ENCODE measurements at regions not wholly inside any gene's neighbourhood (a gene's known extent, or its start where the extent isn't known, plus 50 kb on each side); places are given as distances from the start of the nearest gene placed in this dataset.

- H3K4me1 ChIP-seq (ENCODE audit: control insufficient read depth, insufficient read depth, low read length): no peaks in the 10 kb centered on the region
- no peaks in the 10 kb centered on the region for H3K9me3 ChIP-seq (ENCODE audit: control insufficient read depth, insufficient read depth, low read length)
- H3K36me3 ChIP-seq (ENCODE audit: control insufficient read depth, insufficient read depth, low read length): no peaks in the 10 kb centered on the region
- peak in 1 of 6 donors; percentile 19 for DNase-seq (ENCODE audit: low read depth in 4 of 6, low spot score in 6 of 6)
- no peak overlapping the region for H3K4me3 ChIP-seq (ENCODE audit: low read depth, low read length)
- no peak overlapping the region for H3K27ac ChIP-seq (ENCODE audit: low read depth, low read length)
- no peaks in the 10 kb centered on the region for H3K27me3 ChIP-seq (ENCODE audit: control insufficient read depth, insufficient read depth, low read length)
- WGBS (ENCODE audit: insufficient coverage): no CpG with 5 or more reads among the region's 8 CpGs
Observed at GRCh38 chr7:41538810-41539724, 163.8 kb downstream of the INHBA start.

- no peaks in the 10 kb centered on the region for H3K9me3 ChIP-seq (ENCODE audit: control insufficient read depth, insufficient read depth, low read length)
- no peaks in the 10 kb centered on the region for H3K27me3 ChIP-seq (ENCODE audit: control insufficient read depth, insufficient read depth, low read length)
- H3K27ac ChIP-seq (ENCODE audit: low read depth, low read length): no peak overlapping the region
- no peaks in the 10 kb centered on the region for H3K36me3 ChIP-seq (ENCODE audit: control insufficient read depth, insufficient read depth, low read length)
- no peak overlapping the region for H3K4me3 ChIP-seq (ENCODE audit: low read depth, low read length)
- WGBS (ENCODE audit: insufficient coverage): 64% methylated on average over 8 of the region's 9 CpGs
- no peaks in the 10 kb centered on the region for H3K4me1 ChIP-seq (ENCODE audit: control insufficient read depth, insufficient read depth, low read length)
- peak in 1 of 6 donors; percentile 78 for DNase-seq (ENCODE audit: low read depth in 4 of 6, low spot score in 6 of 6)
Observed at GRCh38 chr7:41536873-41537665, 165.8 kb downstream of the INHBA start.

GRCh38 chr7:41536122-41536872 is 166.6 kb downstream of the INHBA start:
- Histone ChIP-seq H3K9me3 (ENCODE audit: control insufficient read depth, insufficient read depth, low read length) (no peaks in the 10 kb centered on the region), H3K27me3 (ENCODE audit: control insufficient read depth, insufficient read depth, low read length) (no peaks in the 10 kb centered on the region), H3K4me1 (ENCODE audit: control insufficient read depth, insufficient read depth, low read length) (no peaks in the 10 kb centered on the region), H3K36me3 (ENCODE audit: control insufficient read depth, insufficient read depth, low read length) (no peaks in the 10 kb centered on the region), H3K4me3 (ENCODE audit: low read depth, low read length) (no peak overlapping the region), H3K27ac (ENCODE audit: low read depth, low read length) (no peak overlapping the region)
- no peak for DNase-seq (ENCODE audit: low read depth in 4 of 6, low spot score in 6 of 6)
- WGBS (ENCODE audit: insufficient coverage): 92% methylated on average over 3 of the region's 3 CpGs

- Histone ChIP-seq H3K36me3 (ENCODE audit: control insufficient read depth, insufficient read depth, low read length) (no peaks in the 10 kb centered on the region), H3K27ac (ENCODE audit: low read depth, low read length) (no peak overlapping the region), H3K27me3 (ENCODE audit: control insufficient read depth, insufficient read depth, low read length) (no peaks in the 10 kb centered on the region), H3K4me3 (ENCODE audit: low read depth, low read length) (no peak overlapping the region), H3K9me3 (ENCODE audit: control insufficient read depth, insufficient read depth, low read length) (no peaks in the 10 kb centered on the region), H3K4me1 (ENCODE audit: control insufficient read depth, insufficient read depth, low read length) (no peaks in the 10 kb centered on the region)
- WGBS (ENCODE audit: insufficient coverage): 70% methylated on average over 2 of the region's 6 CpGs
- no peak for DNase-seq (ENCODE audit: low read depth in 4 of 6, low spot score in 6 of 6)
Observed at GRCh38 chr7:41529831-41530230, 173.1 kb downstream of the INHBA start.

GRCh38 chr7:41524876-41525275 is 178.0 kb downstream of the INHBA start:
- WGBS (ENCODE audit: insufficient coverage): 100% methylated on average over 1 of the region's 4 CpGs

GRCh38 chr7:41520445-41520844 is 182.4 kb downstream of the INHBA start:
- Histone ChIP-seq H3K9me3 (ENCODE audit: control insufficient read depth, insufficient read depth, low read length) (no peaks in the 10 kb centered on the region), H3K27me3 (ENCODE audit: control insufficient read depth, insufficient read depth, low read length) (no peaks in the 10 kb centered on the region), H3K27ac (ENCODE audit: low read depth, low read length) (no peak overlapping the region), H3K4me1 (ENCODE audit: control insufficient read depth, insufficient read depth, low read length) (no peaks in the 10 kb centered on the region), H3K36me3 (ENCODE audit: control insufficient read depth, insufficient read depth, low read length) (no peaks in the 10 kb centered on the region), H3K4me3 (ENCODE audit: low read depth, low read length) (no peak overlapping the region)
- 95% methylated on average over 6 of the region's 7 CpGs for WGBS (ENCODE audit: insufficient coverage)
- no peak for DNase-seq (ENCODE audit: low read depth in 4 of 6, low spot score in 6 of 6)

More at GRCh38 chr7:41524876-41525275, 178.0 kb downstream of the INHBA start:
- no peaks in the 10 kb centered on the region for H3K4me1 ChIP-seq (ENCODE audit: control insufficient read depth, insufficient read depth, low read length)
- no peaks in the 10 kb centered on the region for H3K9me3 ChIP-seq (ENCODE audit: control insufficient read depth, insufficient read depth, low read length)
- DNase-seq (ENCODE audit: low read depth in 4 of 6, low spot score in 6 of 6): no peak
- no peak overlapping the region for H3K27ac ChIP-seq (ENCODE audit: low read depth, low read length)
- no peak overlapping the region for H3K4me3 ChIP-seq (ENCODE audit: low read depth, low read length)
- no peaks in the 10 kb centered on the region for H3K27me3 ChIP-seq (ENCODE audit: control insufficient read depth, insufficient read depth, low read length)
- H3K36me3 ChIP-seq (ENCODE audit: control insufficient read depth, insufficient read depth, low read length): no peaks in the 10 kb centered on the region

GRCh38 chr7:41517771-41518170 is 185.1 kb downstream of the INHBA start:
- H3K36me3 ChIP-seq (ENCODE audit: control insufficient read depth, insufficient read depth, low read length): no peaks in the 10 kb centered on the region
- no peak for DNase-seq (ENCODE audit: low read depth in 4 of 6, low spot score in 6 of 6)
- no peaks in the 10 kb centered on the region for H3K9me3 ChIP-seq (ENCODE audit: control insufficient read depth, insufficient read depth, low read length)
- no CpG with 5 or more reads among the region's 2 CpGs for WGBS (ENCODE audit: insufficient coverage)
- H3K4me3 ChIP-seq (ENCODE audit: low read depth, low read length): no peak overlapping the region
- H3K27me3 ChIP-seq (ENCODE audit: control insufficient read depth, insufficient read depth, low read length): no peaks in the 10 kb centered on the region
- no peaks in the 10 kb centered on the region for H3K4me1 ChIP-seq (ENCODE audit: control insufficient read depth, insufficient read depth, low read length)
- H3K27ac ChIP-seq (ENCODE audit: low read depth, low read length): no peak overlapping the region

GRCh38 chr7:41508755-41509154 is 194.1 kb downstream of the INHBA start:
- Histone ChIP-seq H3K4me1 (ENCODE audit: control insufficient read depth, insufficient read depth, low read length) (no peaks in the 10 kb centered on the region), H3K27ac (ENCODE audit: low read depth, low read length) (no peak overlapping the region), H3K9me3 (ENCODE audit: control insufficient read depth, insufficient read depth, low read length) (no peaks in the 10 kb centered on the region), H3K4me3 (ENCODE audit: low read depth, low read length) (no peak overlapping the region), H3K36me3 (ENCODE audit: control insufficient read depth, insufficient read depth, low read length) (no peaks in the 10 kb centered on the region), H3K27me3 (ENCODE audit: control insufficient read depth, insufficient read depth, low read length) (no peaks in the 10 kb centered on the region)
- WGBS (ENCODE audit: insufficient coverage): 94% methylated on average over 4 of the region's 4 CpGs
- no peak for DNase-seq (ENCODE audit: low read depth in 4 of 6, low spot score in 6 of 6)

- no peak for DNase-seq (ENCODE audit: low read depth in 4 of 6, low spot score in 6 of 6)
- no peak overlapping the region for H3K27ac ChIP-seq (ENCODE audit: low read depth, low read length)
- no peaks in the 10 kb centered on the region for H3K36me3 ChIP-seq (ENCODE audit: control insufficient read depth, insufficient read depth, low read length)
- WGBS (ENCODE audit: insufficient coverage): 54% methylated on average over 2 of the region's 4 CpGs
- H3K27me3 ChIP-seq (ENCODE audit: control insufficient read depth, insufficient read depth, low read length): no peaks in the 10 kb centered on the region
- no peaks in the 10 kb centered on the region for H3K4me1 ChIP-seq (ENCODE audit: control insufficient read depth, insufficient read depth, low read length)
- H3K4me3 ChIP-seq (ENCODE audit: low read depth, low read length): no peak overlapping the region
- no peaks in the 10 kb centered on the region for H3K9me3 ChIP-seq (ENCODE audit: control insufficient read depth, insufficient read depth, low read length)
Observed at GRCh38 chr7:41507686-41508268, 195.1 kb downstream of the INHBA start.
